Kidney capillary endothelial cell (primary cell): ENCODE measurements at regions not wholly inside any gene's neighbourhood (a gene's known extent, or its start where the extent isn't known, plus 50 kb on each side); places are given as distances from the start of the nearest gene placed in this dataset.
"Not testable (repeated sequence)": the region's sequence is repeated elsewhere in the genome, so short reads cannot be mapped to it uniquely, and the experiment has no call there.

Experiments
- DNase-seq: peaks from one replicate; pipeline ENCODE4 v3.0.0-alpha.2; 2018; ENCODE audit warnings: low spot score

GRCh38 chr1:208347191-208347590 is 103.0 kb upstream of the PLXNA2 start:
- DNase-seq: no peak

GRCh38 chr1:208349694-208350330 is 105.6 kb upstream of the PLXNA2 start:
- DNase-seq: no peak

GRCh38 chr1:208350815-208351214 is 106.6 kb upstream of the PLXNA2 start:
- no peak for DNase-seq

GRCh38 chr1:208351838-208352237 is 107.7 kb upstream of the PLXNA2 start:
- DNase-seq: no peak

- DNase-seq: not testable (repeated sequence)
Observed at GRCh38 chr1:208353797-208354196, 109.6 kb upstream of the PLXNA2 start.

GRCh38 chr1:208357644-208358507 is 113.7 kb upstream of the PLXNA2 start:
- DNase-seq: no peak

GRCh38 chr1:208358651-208359050 is 114.5 kb upstream of the PLXNA2 start:
- DNase-seq: no peak

- DNase-seq: no peak
Observed at GRCh38 chr1:208362011-208362410, 117.8 kb upstream of the PLXNA2 start.

- DNase-seq: no peak
Observed at GRCh38 chr1:208366559-208366958, 122.4 kb upstream of the PLXNA2 start.

- no peak for DNase-seq
Observed at GRCh38 chr1:208369045-208369444, 124.9 kb upstream of the PLXNA2 start.

GRCh38 chr1:208369658-208370057 is 125.5 kb upstream of the PLXNA2 start:
- DNase-seq: no peak

GRCh38 chr1:208374391-208374941 is 130.3 kb upstream of the PLXNA2 start:
- DNase-seq: no peak

GRCh38 chr1:208381481-208381880 is 137.3 kb upstream of the PLXNA2 start:
- no peak for DNase-seq

GRCh38 chr1:208387908-208388811 is 144.0 kb upstream of the PLXNA2 start:
- no peak for DNase-seq

GRCh38 chr1:208393416-208393815 is 149.2 kb upstream of the PLXNA2 start:
- no peak for DNase-seq

- no peak for DNase-seq
Observed at GRCh38 chr1:208393826-208394225, 149.6 kb upstream of the PLXNA2 start.

- no peak for DNase-seq
Observed at GRCh38 chr1:208397286-208397685, 153.1 kb upstream of the PLXNA2 start.

- no peak for DNase-seq
Observed at GRCh38 chr1:208405014-208405413, 160.8 kb upstream of the PLXNA2 start.

GRCh38 chr1:208409176-208409575 is 165.0 kb upstream of the PLXNA2 start:
- no peak for DNase-seq

GRCh38 chr1:208410409-208410808 is 166.2 kb upstream of the PLXNA2 start:
- no peak for DNase-seq

GRCh38 chr1:208413006-208413405 is 168.8 kb upstream of the PLXNA2 start:
- DNase-seq: no peak

- no peak for DNase-seq
Observed at GRCh38 chr1:208418667-208419066, 174.5 kb upstream of the PLXNA2 start.
